ENCODE measurements at regions not wholly inside any gene's neighbourhood (a gene's known extent, or its start where the extent isn't known, plus 50 kb on each side); places are given as distances from the start of the nearest gene placed in this dataset.
A peak's percentile ranks its signal among the peaks of the same experiment; 100 is the strongest.
"Not testable (repeated sequence)": the region's sequence is repeated elsewhere in the genome, so short reads cannot be mapped to it uniquely, and the experiment has no call there.

DNA sequence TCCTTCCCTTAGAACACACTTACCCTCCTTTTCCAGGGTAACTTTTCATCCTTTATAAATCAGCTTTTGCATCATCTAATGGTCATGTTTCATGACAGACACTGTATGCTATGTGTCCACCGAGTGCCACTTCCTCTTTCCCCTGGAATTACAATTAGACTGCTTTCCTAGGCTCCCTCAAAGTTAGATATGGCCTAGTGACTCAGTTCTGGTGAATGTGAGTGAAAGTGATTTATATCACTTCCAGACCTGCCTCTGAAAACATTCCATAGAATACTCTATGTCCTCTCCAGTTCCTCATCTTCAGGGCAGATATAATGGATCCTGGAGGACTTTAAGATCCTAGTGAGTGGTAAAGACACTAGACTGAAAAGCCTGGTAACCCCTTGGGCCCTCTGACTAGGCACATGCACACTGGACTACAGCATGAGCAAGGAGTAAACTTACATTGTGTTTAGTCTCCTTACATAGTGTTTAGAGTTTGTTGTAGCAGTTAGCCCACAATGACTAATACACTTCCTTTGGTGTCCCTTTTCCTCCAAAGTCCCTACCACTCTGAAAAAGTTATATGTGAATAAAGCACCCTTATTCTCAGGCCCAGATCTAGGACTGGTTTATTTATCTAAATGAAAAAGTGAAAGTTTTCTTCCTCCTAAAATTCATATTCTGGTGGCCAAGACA lies 59.3 kb downstream of the GPR88 start:
- DNase-seq, result no peak

DNA sequence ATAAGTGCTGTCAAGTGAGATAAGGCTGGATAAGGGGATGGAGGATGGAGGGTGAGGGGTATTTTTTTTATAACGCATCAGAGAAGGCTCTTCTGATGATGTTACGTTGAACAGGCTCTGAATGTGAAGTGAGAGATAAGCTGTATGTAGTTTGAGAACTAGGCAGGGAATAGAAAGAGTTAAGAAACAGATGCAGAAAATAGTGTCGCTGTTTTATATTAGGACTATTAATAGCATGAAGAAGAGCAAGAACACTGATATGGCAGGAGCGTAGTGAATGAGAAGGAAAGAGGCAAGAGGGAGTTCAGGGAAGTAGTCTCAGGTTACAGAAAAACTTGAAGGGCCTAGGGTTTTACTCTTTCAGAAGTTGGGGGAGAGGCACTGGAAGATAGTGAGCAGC lies 59.8 kb downstream of the GPR88 start:
- no peak for DNase-seq

DNA sequence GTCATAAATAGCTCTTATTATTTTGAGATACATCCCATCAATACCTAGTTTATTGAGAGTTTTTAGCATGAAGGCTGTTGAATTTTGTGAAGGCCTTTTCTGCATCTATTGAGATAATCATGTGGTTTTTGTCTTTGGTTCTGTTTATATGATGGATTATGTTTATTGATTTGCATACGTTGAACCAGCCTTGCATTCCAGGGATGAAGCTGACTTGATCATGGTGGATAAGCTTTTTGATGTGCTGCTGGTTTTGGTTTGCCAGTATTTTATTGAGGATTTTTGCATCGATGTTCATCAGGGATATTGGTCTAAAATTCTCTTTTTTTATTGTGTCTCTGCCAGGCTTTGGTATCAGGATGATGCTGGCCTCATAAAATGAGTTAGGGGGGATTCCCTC lies 62.4 kb downstream of the GPR88 start:
- not testable (repeated sequence) for DNase-seq

DNA sequence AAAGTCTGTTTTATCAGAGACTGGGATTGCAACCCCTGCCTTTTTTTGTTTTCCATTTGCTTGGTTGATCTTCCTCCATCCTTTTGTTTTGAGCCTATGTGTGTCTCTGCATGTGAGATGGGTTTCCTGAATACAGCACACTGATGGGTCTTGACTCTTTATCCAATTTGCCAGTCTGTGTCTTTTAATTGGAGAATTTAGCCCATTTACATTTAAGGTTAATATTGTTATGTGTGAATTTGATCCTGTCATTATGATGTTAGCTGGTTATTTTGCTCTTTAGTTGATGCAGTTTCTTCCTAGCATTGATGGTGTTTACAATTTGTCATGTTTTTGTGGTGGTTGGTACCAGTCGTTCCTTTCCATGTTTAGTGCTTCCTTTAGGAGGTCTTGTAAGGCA lies 64.1 kb downstream of the GPR88 start:
- not testable (repeated sequence) for DNase-seq

DNA sequence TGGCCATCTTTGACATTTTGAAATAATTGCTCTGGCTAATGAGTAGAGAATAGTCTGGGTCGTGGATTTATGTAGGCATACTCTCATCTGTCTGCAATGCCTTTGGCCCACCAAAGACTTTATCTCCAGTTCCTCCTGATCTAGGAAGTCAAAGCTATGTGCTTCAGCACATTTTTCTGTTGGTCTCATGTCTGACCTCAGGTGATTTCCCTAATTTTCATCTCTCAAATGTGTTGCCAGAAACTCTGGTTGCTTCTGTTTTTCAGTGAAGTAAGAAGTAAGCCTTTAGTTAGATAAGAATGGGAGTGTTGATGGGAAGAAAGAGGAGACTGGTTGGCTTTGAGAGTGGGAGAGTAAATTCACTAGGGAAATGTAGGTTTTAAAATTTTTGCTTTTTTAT lies 66.4 kb downstream of the GPR88 start:
- DNase-seq, result no peak

DNA sequence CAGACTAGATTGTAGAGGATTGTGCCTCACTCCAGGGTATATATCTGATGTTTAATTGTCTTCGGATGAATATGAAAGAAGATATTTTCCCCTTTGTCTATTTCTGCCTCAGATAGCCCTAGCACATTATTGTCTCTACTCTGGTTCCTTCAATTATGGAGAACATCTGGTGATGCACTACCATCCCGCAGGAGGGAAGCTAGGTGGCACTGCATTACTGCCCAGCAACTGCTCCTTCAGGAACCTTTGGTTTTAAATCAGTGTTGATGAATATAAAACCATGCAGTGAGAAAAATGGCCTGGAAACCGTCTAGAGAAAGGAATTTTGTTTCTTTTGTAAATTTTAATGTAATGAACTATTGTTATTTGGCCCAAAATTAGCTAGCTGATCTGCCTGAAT lies 68.5 kb downstream of the GPR88 start:
- DNase-seq, result peak; percentile 46

DNA sequence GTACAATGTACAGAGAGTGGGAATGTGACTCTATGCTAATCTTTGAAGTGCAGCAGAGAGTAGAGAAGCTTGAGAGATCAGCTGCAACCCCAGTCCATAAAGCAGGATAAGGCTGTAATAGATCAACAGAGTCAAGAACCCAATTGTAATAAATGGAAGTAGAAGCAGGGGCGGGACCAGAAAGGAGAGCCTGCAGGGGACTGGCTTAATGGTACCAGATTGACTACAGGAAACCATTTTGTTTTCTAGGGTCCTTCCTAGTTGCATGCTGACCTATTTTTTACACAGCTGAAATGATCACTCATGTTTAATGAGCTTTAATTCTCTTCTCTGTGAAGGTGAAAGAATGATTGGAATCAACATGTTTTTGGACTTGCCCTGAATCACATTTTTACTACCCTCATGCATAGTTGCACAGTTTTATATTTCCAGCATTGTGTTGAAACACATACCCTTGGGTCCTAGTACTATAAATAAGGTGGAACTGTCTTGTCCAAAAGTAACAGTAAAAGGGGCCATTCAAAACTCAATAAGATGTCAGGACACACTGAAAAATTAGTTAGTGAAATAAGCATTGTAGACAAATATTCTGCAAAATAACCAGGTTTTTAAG lies 69.8 kb downstream of the GPR88 start:
- no peak for DNase-seq

DNA sequence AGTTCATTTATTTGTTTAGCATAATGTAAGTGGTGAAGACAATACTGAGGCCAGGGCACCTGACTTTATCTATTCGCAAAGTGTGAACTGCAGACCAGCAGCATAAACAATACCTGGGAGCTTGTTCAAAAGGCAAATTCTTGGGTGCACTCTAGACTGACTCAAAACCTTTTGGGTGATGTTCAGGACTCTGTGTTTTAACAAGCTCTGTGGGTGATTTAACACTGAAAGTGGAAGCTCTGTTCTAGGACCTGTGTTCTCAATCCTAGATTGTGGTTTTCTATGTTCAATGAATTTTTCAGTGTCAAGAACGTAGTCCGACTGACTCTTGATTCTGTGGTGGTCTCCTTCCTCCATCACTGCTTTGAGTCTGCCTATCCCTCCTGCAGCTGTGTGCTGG lies 71.9 kb downstream of the GPR88 start:
- DNase-seq, result no peak

DNA sequence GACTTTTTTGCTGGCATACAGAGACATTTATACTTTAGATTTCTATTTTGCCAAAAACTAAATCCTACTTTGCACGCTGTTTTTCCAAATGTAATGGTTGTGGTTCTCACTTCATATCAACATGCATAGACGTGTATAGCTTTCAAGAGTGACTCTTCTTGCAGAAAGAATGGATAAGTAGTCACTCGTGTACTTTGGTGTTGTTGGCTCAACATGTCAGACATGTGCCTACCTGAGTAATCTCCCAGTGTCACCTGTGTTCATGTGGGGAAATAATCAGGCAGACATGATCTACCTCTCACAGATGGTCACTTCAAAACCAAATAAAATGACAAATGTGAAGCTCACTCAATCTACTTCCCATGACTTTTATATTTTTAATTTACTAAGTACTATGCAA lies 73.1 kb downstream of the GPR88 start:
- DNase-seq, result no peak

DNA sequence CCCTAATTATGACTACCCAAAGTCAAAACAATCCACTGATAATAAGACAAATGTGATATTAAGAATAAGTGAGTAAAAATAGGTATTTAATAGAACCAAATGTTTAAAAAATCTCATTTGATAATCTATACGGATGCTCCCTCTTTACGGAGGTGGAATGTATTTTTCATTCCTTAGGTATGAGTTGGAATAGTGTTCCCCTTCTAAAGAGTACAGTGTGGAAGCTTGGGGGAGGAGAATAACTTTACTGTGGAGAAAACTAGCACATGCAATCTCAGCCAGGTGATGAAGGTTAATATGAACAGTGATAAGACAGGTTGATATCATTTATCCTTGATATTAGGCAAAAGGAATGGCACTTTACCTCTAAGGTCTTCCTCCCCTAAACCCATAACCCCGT lies 74.6 kb downstream of the GPR88 start:
- no peak for DNase-seq

DNA sequence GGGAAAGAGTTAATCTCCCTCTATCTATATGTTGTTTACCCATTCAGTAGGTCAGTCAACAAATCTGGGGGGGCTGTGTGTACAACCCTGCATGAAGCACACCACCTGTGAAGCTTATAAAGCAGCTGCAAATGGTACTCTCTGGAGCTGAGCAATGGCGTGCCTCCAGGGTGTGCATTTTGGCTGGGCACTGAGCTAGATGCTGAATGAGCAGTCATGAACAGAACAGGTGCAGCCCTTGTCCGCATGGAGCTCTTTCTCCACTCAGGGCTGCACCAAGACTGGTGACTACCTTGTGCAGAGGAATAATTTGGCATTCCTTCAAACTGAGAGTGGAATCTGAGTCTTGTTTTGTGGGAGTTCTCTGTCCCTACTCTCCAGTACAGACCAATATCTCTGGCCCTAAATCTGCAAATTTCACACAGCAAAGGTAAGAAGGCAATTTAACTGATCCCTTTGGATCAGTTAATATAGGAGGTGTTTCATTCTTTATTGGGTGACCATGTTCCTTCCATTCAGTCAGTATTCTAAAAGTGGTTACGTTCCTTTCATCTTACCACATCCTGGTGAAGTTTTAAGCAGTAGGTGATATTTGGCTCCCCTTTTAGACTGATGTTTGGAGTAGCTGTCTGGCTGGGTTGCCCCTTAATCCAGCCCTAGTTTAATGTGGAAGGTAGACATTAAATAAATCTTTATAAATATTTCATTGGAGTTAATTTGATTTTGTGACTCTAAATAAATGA lies 76.0 kb downstream of the GPR88 start:
- DNase-seq, result no peak

DNA sequence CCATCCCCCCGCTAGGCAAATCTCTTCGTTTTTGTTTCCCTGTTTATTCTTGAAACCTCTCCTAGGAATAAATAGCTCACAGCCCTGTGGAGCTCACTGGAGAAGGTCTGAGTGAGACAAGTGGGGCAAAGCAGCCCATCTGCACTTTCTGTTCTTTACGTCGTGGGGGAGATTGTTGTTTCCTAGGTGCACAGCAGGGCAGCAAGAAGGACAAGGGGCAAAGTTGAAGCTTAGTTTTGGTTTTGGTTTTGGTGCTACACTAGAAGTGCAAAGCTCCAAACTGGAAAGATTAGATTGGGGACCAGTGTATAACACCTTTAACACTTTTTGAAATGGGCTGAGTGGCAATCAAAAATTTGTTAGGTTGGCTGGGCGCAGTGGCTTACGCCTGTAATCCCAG lies 76.6 kb downstream of the GPR88 start:
- DNase-seq, result no peak

DNA sequence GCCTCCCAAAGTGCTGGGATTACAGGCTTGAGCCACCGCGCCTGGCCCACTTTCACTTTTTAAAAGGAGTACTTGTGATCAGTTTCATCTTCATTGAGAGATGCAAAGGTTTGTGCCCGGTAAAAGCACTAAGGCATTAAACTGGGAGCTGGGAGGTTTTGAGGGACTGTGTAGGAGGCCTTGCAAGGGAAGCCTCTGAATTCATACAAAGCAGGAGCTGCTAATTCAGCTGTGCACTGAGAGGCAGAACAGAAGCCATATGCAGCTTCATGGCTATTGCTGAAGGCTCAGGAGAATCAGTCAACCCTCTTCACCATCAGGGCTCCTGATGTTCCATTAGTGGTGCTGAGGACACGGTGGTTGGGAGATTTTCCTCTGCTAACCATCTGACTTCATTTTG lies 77.7 kb downstream of the GPR88 start:
- DNase-seq, result no peak

DNA sequence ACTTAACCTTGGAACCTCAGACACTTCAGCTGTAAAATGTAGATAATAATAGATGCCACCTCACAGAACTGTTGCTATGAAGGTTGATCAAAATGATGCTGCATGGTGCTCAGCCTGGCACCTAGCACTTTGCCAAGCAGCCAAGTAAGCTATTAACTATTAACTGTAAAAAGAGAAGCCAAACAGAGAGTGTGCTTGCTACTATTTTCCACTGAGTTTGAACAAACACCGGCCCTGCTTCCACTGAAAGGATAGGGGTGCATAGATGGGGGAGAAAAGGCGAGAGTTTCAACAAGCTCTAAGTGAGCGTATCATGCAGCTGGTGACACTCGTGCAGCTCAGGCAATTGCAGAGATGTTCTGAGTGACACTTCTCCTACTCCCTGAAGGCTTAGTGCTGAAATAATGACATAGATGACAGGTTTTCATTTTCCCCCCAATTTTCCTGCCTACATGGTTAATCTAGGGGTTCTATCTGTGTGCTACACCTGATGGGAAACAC lies 78.2 kb downstream of the GPR88 start:
- no peak for DNase-seq

DNA sequence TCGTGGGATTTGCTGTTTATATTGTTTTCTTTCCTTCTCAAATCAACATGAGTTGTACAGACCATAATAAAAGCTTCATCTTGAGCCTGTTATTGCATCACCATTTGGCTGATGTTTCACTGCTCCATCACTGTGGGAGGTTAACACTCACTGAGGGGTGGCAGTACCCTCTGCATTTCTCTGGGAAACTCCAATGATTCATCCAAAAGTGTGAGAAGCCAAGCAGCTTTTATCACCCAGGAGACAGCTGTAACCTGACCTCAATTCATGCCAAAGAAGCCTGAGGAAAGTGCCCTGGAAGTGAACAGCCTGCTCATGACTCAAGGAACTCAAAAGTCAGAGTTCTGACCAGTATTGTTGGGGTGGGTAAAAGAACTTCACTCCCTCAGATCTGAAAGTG lies 84.1 kb downstream of the GPR88 start:
- no peak for DNase-seq

DNA sequence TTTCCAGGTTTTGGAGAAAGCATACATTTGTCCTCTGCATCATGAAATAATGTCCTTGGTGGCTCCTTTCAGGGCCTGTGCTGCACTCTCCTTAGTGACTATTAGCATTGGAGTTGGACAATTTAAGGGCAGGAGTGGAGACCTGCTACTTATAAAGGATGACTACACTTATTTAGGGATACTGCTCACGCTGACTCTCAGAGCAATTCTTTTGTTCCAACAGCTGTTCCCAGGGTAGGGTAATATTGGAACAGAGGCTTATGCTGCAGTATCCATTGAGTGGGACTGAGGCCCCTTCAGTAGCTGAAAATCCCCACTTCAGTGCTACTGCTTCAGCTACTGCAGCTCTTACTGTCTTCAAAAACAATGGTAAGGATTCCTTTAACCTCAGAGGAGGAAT lies 84.6 kb downstream of the GPR88 start:
- DNase-seq, result no peak

DNA sequence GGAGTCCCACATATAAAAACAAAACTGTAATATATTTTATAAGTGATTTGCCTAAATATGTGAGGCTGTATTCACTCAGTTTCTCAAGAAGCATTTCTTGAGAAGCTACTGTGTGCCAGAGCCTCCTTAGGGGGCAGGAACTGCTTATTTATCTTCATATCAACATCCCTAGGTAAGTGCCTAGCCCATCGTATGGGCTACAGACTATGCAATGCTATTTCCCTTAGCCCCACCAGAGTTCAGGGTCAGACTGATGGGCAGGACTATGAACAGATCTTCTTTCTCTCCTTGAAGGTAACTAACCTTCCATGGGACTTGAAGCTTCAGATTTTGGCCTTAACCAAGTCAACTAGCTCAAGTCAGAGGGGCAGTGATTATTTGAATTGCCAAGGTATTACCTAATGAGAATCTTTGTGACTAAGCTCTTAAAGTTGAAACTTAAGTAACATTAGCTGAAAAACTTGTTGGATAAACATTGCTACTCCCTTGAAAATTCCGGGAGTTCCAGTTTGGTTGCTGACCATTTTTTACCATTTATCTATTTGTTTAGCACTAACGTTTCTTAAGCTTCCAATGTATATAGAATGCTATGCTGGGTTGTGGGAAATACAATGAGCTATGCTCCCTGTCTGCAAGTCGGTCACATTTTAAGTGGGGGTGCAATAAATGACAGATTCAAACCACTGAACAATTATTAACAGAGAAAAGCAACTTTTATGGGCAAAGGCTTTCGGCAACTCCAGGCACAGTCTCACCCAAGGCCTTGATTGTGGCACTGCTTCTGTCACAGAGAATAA lies 85.2 kb downstream of the GPR88 start:
- DNase-seq, result no peak

DNA sequence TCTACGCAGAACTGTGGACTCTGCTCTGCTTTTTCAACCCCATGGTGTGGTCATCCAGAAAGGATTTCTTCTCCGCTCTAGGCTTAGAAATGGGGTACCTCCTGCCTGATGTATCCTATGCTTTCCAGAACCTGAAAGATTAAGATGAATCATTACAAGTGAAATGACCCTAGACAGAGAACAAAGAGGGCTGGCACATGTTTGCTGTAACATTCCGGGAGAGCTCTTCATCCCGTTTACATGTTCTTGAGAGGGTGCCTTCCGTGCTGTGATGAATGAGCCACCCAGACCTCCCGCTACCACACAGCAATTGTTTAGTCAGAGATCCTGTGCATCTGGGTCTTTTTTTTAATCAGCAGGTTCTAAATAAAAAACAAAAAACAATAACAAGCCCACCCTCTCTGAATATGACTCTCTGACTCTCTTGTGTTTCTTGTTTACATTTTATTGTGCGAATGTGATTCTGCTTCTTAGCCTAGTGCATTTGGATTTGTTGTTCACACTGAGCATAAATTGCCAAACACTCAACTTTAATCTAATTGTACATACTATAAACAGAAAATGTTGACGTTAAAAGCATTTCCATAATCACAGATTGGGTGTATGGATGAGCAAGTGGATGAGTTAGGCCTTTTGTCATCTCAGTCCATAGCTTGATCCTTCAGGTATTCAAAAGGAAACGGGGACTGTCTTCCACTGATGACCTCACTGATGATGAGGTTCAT lies 87.1 kb downstream of the GPR88 start:
- DNase-seq, result no peak

DNA sequence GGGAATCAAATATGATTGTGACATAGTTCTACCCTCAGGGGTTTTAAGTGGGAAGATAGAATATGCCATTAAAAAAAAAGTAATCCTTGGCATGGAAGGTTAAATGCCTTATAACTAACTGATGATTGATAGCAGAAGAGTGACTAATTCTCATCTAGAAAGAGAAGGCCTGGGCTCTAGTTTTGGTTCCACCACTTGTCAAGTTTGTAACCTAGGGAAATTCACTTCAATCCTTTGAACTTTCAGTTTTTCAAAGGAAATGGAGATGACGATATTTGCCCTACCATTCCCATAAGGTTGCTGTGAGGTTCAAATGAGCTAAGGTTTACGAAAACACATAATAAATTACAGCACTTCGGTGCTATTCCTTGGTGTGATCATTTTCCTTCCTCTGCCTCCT lies 88.5 kb downstream of the GPR88 start:
- DNase-seq, result no peak

DNA sequence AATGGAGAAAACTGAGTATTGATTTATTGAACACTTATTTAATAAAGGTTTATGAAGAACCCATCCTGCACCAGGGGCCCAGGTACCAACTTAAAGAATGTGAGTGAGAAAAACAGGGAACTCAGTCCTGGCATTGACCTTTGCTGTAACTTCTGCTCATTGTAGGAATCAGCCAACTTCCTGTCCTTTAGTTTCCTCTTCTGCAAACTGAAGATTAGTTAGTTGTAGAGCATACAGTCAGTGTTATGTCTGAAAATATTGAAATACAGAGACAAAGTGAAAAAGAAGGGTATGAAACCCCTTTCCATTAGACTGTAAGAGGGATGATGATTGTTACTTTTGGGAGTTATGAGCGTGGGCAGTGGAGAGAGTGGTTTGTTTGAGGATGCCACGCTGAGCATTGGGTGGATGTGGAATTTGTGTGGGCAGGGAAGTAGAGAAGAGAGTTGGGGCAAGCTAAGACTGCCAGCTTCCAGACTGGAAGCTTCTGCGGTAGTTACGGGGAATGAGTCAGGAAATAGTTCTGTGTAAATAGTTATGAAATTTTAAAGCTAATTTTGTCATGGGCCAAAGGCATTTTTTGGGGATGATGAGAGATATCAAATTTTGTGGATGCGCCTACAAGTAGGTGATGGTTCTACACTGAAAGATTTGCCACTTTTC lies 89.2 kb downstream of the GPR88 start:
- DNase-seq, result no peak

DNA sequence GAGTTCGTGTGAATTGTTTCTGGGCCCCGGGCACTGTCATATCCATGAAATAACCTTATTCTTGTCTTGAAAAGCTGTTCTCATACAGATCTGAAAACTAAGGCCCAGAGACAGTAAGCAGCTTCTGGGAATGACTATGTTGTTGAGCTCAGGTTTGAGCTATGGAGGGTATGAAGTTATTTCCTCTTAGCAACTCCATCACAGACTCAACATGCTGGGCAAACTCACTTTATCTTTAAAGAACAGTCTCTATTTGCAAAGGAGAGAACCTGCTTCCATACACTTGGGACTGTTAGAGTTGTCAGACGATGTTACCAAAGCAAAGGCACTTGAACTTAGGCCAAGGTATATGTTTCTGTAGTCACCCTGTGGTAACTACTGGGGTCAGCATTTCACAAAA lies 90.0 kb downstream of the GPR88 start:
- DNase-seq, result no peak

DNA sequence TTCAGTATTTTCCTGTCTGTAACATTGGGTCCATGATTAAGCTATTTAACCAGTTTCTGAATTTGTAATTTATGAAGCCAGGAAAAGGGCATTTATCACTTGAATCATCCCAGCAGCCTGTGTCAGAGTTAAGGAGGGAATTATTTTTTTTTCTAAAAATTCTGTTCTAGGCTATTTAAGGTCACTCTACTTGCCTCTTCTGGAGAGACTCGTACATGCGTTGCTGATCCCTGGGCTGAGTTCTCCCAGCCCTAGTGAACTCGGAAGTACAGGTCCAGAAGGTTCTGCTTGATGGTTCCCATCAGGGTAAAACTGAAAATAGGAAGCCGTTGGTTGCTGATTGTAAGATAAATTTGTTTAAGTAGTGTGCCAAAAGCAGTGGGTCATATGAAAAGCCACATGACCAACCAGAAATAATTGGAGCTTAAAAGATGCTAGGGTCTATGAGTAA lies 90.7 kb downstream of the GPR88 start:
- DNase-seq, result no peak

All from NCI-H1694 (cell line).